ENCODE measurements at regions not wholly inside any gene's neighbourhood (a gene's known extent, or its start where the extent isn't known, plus 50 kb on each side); places are given as distances from the start of the nearest gene placed in this dataset.

DNA sequence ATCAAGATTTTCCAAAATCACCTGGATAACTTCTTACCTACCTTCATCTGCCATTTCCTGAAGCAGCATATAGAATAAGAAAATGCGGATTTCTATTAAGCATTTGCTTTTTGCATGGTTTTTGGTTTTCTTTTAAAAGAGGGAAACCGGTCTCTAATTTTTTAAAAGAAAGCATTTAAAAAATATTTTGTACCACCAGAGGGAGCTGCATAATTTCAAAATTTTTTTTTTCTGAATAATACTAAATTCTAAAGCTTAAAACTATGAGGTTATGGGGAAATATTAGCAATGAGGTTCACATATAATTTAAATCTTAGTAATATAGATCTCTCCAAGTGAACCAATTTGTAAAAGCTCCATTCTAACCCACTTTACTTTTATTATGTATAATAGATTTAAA lies 137.7 kb upstream of the TENT5D start:
- no peak for TF ChIP-seq EZH2 (IDR thresholded peaks at IDR 0.05; ENCODE audit: borderline replicate concordance, insufficient read depth, low read depth, low read length, poor library complexity, severe bottlenecking)
- TF ChIP-seq, protein P1, sequence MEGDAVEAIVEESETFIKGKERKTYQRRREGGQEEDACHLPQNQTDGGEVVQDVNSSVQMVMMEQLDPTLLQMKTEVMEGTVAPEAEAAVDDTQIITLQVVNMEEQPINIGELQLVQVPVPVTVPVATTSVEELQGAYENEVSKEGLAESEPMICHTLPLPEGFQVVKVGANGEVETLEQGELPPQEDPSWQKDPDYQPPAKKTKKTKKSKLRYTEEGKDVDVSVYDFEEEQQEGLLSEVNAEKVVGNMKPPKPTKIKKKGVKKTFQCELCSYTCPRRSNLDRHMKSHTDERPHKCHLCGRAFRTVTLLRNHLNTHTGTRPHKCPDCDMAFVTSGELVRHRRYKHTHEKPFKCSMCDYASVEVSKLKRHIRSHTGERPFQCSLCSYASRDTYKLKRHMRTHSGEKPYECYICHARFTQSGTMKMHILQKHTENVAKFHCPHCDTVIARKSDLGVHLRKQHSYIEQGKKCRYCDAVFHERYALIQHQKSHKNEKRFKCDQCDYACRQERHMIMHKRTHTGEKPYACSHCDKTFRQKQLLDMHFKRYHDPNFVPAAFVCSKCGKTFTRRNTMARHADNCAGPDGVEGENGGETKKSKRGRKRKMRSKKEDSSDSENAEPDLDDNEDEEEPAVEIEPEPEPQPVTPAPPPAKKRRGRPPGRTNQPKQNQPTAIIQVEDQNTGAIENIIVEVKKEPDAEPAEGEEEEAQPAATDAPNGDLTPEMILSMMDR (IDR thresholded peaks at IDR 0.05): no peak
